ENCODE measurements at regions not wholly inside any gene's neighbourhood (a gene's known extent, or its start where the extent isn't known, plus 50 kb on each side); places are given as distances from the start of the nearest gene placed in this dataset.

DNA sequence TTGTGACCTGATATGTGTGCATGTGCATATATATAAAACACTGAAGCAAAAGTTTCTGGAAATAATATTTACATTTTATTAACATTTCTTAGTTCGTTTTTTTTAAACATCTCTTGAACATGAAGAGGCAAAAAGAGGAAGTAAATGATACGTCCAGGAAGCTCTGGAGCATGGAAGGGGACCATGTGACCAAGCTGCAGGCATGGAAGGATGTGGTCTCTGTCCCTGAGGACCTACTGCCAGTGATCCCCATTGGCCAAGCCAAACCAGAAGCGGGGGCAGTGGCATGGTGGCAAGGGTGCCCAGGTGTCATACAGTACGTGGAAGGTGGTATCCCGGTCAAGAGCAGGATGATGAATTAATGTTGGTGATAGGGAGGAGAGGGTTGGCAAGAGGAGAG is 268.3 kb upstream of the PROX1 start:
- in situ Hi-C loops (cut with MboI; ENCODE audit: low sequenced_read_pairs, unreplicated experiment): no loop called here
- DNase-seq (ENCODE audit: low spot score): no peak
- TF ChIP-seq, protein P1, sequence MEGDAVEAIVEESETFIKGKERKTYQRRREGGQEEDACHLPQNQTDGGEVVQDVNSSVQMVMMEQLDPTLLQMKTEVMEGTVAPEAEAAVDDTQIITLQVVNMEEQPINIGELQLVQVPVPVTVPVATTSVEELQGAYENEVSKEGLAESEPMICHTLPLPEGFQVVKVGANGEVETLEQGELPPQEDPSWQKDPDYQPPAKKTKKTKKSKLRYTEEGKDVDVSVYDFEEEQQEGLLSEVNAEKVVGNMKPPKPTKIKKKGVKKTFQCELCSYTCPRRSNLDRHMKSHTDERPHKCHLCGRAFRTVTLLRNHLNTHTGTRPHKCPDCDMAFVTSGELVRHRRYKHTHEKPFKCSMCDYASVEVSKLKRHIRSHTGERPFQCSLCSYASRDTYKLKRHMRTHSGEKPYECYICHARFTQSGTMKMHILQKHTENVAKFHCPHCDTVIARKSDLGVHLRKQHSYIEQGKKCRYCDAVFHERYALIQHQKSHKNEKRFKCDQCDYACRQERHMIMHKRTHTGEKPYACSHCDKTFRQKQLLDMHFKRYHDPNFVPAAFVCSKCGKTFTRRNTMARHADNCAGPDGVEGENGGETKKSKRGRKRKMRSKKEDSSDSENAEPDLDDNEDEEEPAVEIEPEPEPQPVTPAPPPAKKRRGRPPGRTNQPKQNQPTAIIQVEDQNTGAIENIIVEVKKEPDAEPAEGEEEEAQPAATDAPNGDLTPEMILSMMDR (IDR thresholded peaks at IDR 0.05; ENCODE audit: borderline replicate concordance, control extremely low read depth, extremely low read depth, insufficient read depth, missing control alignments): no peak

DNA sequence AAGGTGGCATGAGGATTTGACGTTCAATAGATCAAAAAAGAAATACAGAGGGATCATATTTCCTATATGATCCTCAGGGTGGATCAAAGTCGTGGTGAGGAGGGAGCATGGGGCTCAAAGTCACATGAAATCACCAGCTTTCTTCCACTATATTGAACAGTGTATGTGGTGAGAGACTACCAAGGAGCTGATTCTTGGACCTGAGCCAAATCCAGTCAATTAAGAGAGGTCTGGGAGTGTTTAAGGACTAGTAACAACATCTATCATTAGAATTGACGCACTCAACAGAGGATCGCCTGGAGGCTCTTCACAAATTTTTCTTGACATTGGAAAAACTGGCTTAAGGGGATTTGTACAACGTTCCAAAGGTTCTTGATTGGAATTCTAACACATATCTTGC is 267.7 kb upstream of the PROX1 start:
- TF ChIP-seq, protein P1 (IDR thresholded peaks at IDR 0.05; ENCODE audit: borderline replicate concordance, control extremely low read depth, extremely low read depth, insufficient read depth, missing control alignments): no peak
- DNase-seq (ENCODE audit: low spot score): no peak
- in situ Hi-C loops (cut with MboI; ENCODE audit: low sequenced_read_pairs, unreplicated experiment): no loop called here

DNA sequence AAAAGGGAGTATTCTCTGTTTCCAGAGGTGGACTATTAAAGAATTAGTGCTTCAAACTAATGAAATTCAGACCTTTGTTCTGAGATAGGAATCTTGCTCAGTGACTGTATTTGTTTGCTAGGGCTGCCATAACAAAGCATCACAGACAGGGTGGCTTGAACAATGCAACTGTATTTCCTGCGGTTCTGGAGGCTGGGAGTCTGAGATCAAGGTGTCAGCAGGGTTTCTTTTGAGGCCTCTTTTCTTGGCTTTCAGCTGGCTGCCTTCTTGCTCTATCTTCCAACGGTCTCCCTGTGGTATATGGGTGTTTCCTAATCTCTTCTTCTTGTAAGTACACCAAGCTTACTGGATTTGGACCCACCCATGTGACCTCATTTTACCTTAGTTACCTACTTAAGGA is 264.6 kb upstream of the PROX1 start:
- TF ChIP-seq, protein P1 (IDR thresholded peaks at IDR 0.05; ENCODE audit: borderline replicate concordance, control extremely low read depth, extremely low read depth, insufficient read depth, missing control alignments): no peak
- in situ Hi-C loops (cut with MboI; ENCODE audit: low sequenced_read_pairs, unreplicated experiment): no loop called here
- no peak for DNase-seq (ENCODE audit: low spot score)

DNA sequence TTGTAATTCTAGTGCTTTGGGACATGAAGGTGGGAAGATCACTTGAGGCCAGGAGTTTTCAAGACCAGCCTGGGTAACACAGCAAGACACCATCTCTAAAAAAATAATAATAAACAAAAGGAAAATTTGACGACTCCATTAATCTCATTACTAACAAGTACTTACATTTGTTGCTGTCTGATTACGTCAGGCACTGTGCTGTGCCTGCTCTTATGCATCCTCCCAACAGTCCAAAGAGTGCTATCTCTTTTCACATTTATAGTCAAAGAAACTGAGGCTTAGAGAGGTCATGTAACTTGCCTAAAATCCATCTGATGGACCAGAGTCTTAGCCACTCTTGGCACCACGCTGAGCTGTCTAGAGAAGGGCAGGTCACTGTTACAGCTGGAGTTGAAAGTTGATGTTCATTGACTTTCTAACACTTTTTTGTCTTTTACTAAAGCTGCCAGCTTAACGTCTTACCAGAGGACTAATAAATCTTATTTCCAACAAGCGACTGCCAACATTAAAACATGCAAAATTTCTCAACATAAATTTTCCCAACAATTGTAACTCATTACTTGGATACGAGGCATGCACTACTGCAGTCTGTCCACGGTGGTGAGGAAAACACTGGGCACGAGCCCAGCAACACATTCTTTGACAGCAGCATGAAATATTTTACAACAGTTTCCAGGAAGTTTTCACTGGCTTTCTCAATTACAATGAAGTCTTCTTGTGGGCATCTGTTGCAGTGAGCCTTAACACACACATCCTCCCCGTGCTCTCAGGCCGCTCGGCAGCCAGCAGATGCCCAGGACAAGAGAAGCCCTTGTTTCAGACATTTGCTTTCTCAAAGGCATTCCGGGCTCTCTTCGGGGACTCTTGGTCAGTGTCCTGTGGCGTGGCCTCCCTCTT is 262.9 kb upstream of the PROX1 start:
- TF ChIP-seq, protein P1 (IDR thresholded peaks at IDR 0.05; ENCODE audit: borderline replicate concordance, control extremely low read depth, extremely low read depth, insufficient read depth, missing control alignments): no peak
- DNase-seq (ENCODE audit: low spot score): no peak

DNA sequence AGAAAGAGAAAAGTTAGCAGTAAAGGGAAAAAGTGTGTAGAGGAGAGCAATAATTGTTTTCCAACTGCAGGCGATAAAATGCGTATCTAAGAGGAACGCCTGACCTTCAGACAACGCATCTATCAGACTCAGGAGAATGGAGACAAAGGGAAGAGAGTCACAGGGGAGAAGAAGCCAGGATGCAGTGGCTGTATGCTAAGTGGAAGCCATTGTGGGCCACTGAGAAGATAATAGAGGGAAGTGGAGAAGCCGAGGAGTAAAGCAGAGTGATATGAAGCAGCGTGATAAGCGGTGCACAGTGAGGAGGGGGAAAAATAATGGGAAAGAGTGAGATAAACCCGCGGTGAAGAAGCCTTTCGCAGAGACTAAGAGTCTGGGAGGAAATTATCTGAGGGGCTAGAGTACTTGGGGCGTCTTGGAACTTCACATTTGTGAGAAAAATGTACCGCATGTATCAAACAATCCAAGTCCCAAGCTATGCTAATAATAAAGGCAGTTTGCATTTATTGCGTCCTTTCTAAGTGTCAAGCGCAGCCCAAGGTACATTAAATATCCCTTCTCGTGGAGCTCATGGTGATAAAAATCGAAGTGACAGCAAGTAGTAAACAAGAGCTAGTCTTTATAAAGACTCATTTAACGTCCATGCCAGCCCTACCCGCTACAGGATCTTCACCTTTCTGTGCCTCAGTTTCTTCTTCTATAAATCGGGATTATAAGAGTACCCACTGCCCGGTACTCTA is 259.8 kb upstream of the PROX1 start:
- in situ Hi-C loops (cut with MboI; ENCODE audit: low sequenced_read_pairs, unreplicated experiment): no loop called here
- TF ChIP-seq, protein P1 (IDR thresholded peaks at IDR 0.05; ENCODE audit: borderline replicate concordance, control extremely low read depth, extremely low read depth, insufficient read depth, missing control alignments): no peak
- DNase-seq (ENCODE audit: low spot score): no peak

More for the DNA sequence above, 262.9 kb upstream of the PROX1 start:
- in situ Hi-C loops (cut with MboI; ENCODE audit: low sequenced_read_pairs, unreplicated experiment): no loop called here

DNA sequence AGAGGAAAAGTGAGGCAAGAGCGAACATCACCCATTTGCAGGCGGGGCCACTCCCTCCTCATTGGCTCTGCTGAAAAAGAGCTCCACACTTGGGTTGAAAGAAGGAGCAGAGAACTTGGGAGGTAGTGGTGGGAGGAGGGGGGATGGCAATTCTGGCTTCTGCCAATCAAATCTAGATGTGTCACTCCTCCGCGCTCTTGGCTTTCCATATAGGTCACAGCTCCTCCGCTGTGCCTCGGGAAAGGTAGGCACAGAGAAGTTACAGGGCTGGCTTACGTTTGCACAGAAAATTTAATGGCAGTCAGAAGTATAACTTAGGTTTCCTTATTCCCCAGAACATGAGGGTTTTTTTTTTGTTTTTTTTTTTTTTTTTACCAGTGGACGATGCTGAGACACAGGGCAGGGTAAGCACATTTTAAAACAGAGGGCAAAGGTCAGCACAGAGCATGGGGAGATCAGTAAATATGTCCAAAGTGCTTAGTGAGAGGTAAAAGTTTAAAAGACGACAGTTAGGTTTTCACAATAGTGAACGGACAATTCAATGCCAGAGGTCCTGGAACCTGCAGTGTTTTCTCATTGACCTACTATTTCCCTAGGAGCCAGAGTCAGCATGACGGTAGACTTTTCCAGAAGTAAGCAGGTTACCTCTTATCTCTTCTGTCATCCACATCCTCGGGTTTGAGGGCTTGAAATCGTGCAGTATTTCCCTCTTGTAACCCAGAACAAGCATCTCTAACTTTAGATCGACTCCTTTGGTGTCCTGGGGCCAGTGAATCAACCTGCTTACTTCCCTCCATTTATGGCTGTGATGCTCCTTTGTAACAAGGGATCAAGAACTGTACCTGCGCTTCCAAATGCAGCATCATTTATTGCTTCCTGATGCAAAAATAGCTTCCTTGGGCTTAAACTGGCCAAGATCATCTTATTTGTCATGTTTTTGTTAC is 258.9 kb upstream of the PROX1 start:
- in situ Hi-C loops (cut with MboI; ENCODE audit: low sequenced_read_pairs, unreplicated experiment): no loop called here
- TF ChIP-seq, protein P1 (IDR thresholded peaks at IDR 0.05; ENCODE audit: borderline replicate concordance, control extremely low read depth, extremely low read depth, insufficient read depth, missing control alignments): no peak
- DNase-seq (ENCODE audit: low spot score): no peak
